Neural crest cell (in vitro differentiated cells): ENCODE measurements at regions not wholly inside any gene's neighbourhood (a gene's known extent, or its start where the extent isn't known, plus 50 kb on each side); places are given as distances from the start of the nearest gene placed in this dataset.

Source experiments
- DNase-seq: peaks from one replicate; pipeline ENCODE4 v3.0.0; 2021; ENCODE audit warnings: low read depth, mixed read lengths, low spot score
- H3K27ac Mint-ChIP-seq: one replicate; pipeline ENCODE4 v1.8.0; 2021; ENCODE audit warnings: mild to moderate bottlenecking, mixed read lengths; ENCODE audit not compliant: unreplicated experiment
- H3K27me3 Mint-ChIP-seq: 2 replicates; pipeline ENCODE4 v1.8.0; 2021; ENCODE audit warnings: low read depth, mild to moderate bottlenecking, mixed read lengths
- H3K36me3 Mint-ChIP-seq: 2 replicates; pipeline ENCODE4 v1.8.0; 2021; ENCODE audit warnings: low read depth, mild to moderate bottlenecking, mixed read lengths
- H3K4me1 Mint-ChIP-seq: 2 replicates; pipeline ENCODE4 v1.8.0; 2021; ENCODE audit warnings: mixed read lengths
- H3K4me3 Mint-ChIP-seq: one replicate; pipeline ENCODE4 v1.8.0; 2021; ENCODE audit warnings: mild to moderate bottlenecking, mixed read lengths
- H3K9me3 Mint-ChIP-seq: 2 replicates; pipeline ENCODE4 v1.8.0; 2021; ENCODE audit warnings: mixed read lengths
- TF ChIP-seq, protein P1 (sequence below): fragments of 200-600 bp; sonication (generic); conservative IDR thresholded peaks from 2 replicates; pipeline ENCODE4 v1.5.0; 2021; ENCODE audit warnings: antibody characterized with exemption, mild to moderate bottlenecking

DNA sequence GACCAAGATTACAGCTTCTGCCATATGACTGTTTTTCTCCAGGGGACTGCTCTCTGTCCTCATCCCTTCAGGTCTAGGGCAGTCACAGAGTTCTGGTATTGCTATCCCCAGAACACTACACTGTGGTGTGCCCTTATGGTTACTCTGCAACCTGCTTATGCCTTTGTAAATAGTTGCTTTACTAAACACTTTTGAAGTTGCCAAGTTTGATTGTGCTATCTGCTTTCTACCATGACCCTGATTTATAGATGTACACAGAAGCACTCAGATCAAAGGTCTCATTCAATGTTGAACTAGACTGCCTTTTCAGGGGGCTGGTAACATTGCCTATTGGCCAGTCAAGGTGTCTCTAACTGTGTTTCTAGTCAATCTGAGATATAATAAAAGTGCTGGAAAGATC, 794.7 kb downstream of the DHX35 start:
- Mint-ChIP-seq H3K9me3 (peaks cover 4% of the 10 kb centered on the region), H3K4me3 (no peak overlapping the region), H3K36me3 (peaks cover 5% of the 10 kb centered on the region), H3K4me1 (no peaks in the 10 kb centered on the region), H3K27ac (no peak overlapping the region), H3K27me3 (no peaks in the 10 kb centered on the region)
- no peak for DNase-seq
- TF ChIP-seq, protein P1, sequence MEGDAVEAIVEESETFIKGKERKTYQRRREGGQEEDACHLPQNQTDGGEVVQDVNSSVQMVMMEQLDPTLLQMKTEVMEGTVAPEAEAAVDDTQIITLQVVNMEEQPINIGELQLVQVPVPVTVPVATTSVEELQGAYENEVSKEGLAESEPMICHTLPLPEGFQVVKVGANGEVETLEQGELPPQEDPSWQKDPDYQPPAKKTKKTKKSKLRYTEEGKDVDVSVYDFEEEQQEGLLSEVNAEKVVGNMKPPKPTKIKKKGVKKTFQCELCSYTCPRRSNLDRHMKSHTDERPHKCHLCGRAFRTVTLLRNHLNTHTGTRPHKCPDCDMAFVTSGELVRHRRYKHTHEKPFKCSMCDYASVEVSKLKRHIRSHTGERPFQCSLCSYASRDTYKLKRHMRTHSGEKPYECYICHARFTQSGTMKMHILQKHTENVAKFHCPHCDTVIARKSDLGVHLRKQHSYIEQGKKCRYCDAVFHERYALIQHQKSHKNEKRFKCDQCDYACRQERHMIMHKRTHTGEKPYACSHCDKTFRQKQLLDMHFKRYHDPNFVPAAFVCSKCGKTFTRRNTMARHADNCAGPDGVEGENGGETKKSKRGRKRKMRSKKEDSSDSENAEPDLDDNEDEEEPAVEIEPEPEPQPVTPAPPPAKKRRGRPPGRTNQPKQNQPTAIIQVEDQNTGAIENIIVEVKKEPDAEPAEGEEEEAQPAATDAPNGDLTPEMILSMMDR: no peak

- Mint-ChIP-seq H3K4me1 (no peaks in the 10 kb centered on the region), H3K36me3 (peaks cover 7% of the 10 kb centered on the region), H3K27ac (no peak overlapping the region), H3K27me3 (no peaks in the 10 kb centered on the region), H3K9me3 (peaks cover 7% of the 10 kb centered on the region), H3K4me3 (no peak overlapping the region)
- TF ChIP-seq, protein P1: no peak
- no peak for DNase-seq
These were observed 794.2 kb downstream of the DHX35 start for GRCh38 chr20:39756369-39756768.

DNA sequence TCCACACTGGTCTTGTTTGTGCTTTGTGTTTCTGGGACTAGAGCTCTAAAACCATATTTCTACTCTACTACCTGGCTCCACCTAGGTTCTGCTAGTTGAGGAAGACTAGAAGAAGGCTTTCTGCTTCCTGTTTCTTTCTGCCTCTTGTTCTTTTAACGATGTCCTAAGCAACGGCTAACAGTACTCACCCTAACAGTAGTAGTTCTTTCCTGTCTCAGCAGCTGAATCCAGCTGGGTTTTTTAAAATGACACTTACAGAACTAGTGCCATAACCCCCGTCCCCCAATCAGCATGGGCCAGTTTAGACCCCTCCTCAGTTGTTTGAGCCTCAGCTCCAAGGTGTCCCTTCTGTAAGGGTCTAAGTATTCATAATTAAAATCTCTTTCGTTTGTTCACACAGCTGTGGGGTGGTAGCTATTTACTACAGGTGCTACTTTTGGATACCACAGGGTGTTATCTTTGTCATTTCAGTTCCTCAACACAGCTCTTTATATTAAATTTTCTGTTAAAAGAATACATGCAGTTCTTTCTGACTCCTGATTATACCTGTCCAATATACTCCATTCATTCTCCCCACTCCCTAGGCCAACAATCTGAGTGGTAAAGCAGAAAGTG, 790.2 kb downstream of the DHX35 start:
- Mint-ChIP-seq H3K4me1 (no peaks in the 10 kb centered on the region), H3K27me3 (no peaks in the 10 kb centered on the region), H3K4me3 (no peak overlapping the region), H3K36me3 (peaks cover 10% of the 10 kb centered on the region), H3K27ac (no peak overlapping the region), H3K9me3 (peaks cover 21% of the 10 kb centered on the region)
- DNase-seq: no peak
- TF ChIP-seq, protein P1: no peak

DNA sequence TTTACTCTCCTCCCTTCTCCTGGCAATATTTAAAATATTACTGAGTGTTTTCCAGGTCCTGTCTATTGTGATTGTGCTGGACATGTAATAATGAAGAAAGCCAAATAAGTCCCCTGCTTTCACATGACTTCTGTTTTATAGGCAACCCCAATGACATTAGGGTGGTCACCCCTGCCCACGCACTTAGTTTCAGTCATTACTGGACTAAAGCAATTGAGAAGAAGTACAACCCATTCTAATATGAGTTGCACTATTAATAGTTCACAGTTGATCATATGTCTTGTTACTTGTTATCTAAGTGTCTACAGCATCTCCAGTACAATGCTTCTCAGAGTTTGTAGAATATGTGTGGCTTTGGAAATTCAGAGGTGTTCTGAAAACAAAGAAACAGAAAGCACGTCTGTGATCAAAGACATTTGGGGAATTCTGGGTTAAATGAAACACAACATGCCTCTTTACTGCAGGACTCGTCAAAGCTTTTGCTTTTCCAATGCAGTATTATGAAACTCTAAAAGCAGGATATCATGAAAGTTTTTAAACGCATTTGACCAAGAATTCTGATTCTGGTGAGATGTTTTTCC, 789.5 kb downstream of the DHX35 start:
- Mint-ChIP-seq H3K27me3 (no peaks in the 10 kb centered on the region), H3K4me1 (no peaks in the 10 kb centered on the region), H3K36me3 (peaks cover 10% of the 10 kb centered on the region), H3K4me3 (no peak overlapping the region), H3K9me3 (peaks cover 19% of the 10 kb centered on the region), H3K27ac (no peak overlapping the region)
- DNase-seq: no peak
- TF ChIP-seq, protein P1: no peak

GRCh38 chr20:39745380-39745779, 783.2 kb downstream of the DHX35 start:
- DNase-seq: no peak
- Mint-ChIP-seq H3K36me3 (peaks cover 7% of the 10 kb centered on the region), H3K4me3 (no peak overlapping the region), H3K27me3 (no peaks in the 10 kb centered on the region), H3K4me1 (no peaks in the 10 kb centered on the region), H3K27ac (no peak overlapping the region), H3K9me3 (peaks cover 16% of the 10 kb centered on the region)
- TF ChIP-seq, protein P1: no peak
